Cardiac muscle cell (in vitro differentiated cells and primary cell): ENCODE measurements at regions not wholly inside any gene's neighbourhood (a gene's known extent, or its start where the extent isn't known, plus 50 kb on each side); places are given as distances from the start of the nearest gene placed in this dataset.

Experiments
- DNase-seq, 2 donors: peaks; one replicate each; pipeline versions ENCODE4 v3.0.0 to v3.0.0-alpha.2; 2010 to 2017; ENCODE audit warnings: low read depth in 1 of 2, low spot score in 1 of 2
- H3K27ac ChIP-seq: fragments of 200-600 bp; sonication (generic); 2 replicates; pipeline ENCODE4 v1.5.1; 2016
- H3K27me3 ChIP-seq: fragments of 200-600 bp; sonication (generic); 2 replicates; pipeline ENCODE4 v1.6.0; 2016; ENCODE audit warnings: control low read depth
- H3K36me3 ChIP-seq: fragments of 200-600 bp; sonication (generic); 2 replicates; pipeline ENCODE4 v1.5.1; 2016; ENCODE audit warnings: control low read depth
- H3K4me1 ChIP-seq: fragments of 200-600 bp; sonication (generic); 2 replicates; pipeline ENCODE4 v1.8.1; 2017; ENCODE audit warnings: low read depth, mild to moderate bottlenecking, mixed run types
- H3K4me3 ChIP-seq: fragments of 200-600 bp; sonication (generic); 2 replicates; pipeline ENCODE4 v1.5.1; 2016; ENCODE audit warnings: mild to moderate bottlenecking
- H3K9me3 ChIP-seq: fragments of 200-600 bp; sonication (generic); 2 replicates; pipeline ENCODE4 v1.5.1; 2017; ENCODE audit warnings: low read depth, mild to moderate bottlenecking, control low read depth
- TF ChIP-seq, protein P1 (sequence below): IDR thresholded peaks from 2 replicates; pipeline ENCODE4 v1.5.1; 2012; ENCODE audit warnings: low read depth, mild to moderate bottlenecking, low read length

DNA sequence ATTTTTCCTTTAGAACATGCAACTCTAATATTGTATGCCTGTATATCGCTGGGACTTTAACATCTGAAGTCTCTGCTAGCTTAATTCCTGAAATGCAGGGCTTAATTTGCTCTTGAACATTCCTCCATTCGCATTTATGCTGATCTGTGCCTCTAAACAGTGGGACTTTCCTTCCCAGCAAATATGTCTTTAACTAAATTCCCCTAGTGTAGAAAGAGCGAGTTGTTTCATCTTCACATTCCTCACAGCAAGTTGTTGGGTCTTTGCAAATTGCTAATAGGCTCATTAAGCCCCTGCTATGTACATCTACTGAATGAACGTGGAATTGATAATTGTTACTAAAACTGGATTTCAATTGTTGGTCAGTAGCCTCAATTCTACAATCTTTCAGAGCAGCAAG lies 118.4 kb upstream of the OBI1 start:
- no peak overlapping the region for H3K4me3 ChIP-seq
- no peak for DNase-seq
- H3K36me3 ChIP-seq = no peaks in the 10 kb centered on the region
- H3K27ac ChIP-seq = no peak overlapping the region
- TF ChIP-seq, protein P1, sequence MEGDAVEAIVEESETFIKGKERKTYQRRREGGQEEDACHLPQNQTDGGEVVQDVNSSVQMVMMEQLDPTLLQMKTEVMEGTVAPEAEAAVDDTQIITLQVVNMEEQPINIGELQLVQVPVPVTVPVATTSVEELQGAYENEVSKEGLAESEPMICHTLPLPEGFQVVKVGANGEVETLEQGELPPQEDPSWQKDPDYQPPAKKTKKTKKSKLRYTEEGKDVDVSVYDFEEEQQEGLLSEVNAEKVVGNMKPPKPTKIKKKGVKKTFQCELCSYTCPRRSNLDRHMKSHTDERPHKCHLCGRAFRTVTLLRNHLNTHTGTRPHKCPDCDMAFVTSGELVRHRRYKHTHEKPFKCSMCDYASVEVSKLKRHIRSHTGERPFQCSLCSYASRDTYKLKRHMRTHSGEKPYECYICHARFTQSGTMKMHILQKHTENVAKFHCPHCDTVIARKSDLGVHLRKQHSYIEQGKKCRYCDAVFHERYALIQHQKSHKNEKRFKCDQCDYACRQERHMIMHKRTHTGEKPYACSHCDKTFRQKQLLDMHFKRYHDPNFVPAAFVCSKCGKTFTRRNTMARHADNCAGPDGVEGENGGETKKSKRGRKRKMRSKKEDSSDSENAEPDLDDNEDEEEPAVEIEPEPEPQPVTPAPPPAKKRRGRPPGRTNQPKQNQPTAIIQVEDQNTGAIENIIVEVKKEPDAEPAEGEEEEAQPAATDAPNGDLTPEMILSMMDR = no peak
- H3K27me3 ChIP-seq = no peaks in the 10 kb centered on the region
- no peaks in the 10 kb centered on the region for H3K9me3 ChIP-seq
- H3K4me1 ChIP-seq = peaks cover 5% of the 10 kb centered on the region

GRCh38 chr13:78772933-78773332 lies 114.0 kb upstream of the OBI1 start:
- peaks cover 5% of the 10 kb centered on the region for H3K4me1 ChIP-seq
- no peaks in the 10 kb centered on the region for H3K36me3 ChIP-seq
- DNase-seq = no peak
- TF ChIP-seq, protein P1 = no peak
- no peak overlapping the region for H3K27ac ChIP-seq
- no peaks in the 10 kb centered on the region for H3K27me3 ChIP-seq
- H3K9me3 ChIP-seq = no peaks in the 10 kb centered on the region
- no peak overlapping the region for H3K4me3 ChIP-seq

DNA sequence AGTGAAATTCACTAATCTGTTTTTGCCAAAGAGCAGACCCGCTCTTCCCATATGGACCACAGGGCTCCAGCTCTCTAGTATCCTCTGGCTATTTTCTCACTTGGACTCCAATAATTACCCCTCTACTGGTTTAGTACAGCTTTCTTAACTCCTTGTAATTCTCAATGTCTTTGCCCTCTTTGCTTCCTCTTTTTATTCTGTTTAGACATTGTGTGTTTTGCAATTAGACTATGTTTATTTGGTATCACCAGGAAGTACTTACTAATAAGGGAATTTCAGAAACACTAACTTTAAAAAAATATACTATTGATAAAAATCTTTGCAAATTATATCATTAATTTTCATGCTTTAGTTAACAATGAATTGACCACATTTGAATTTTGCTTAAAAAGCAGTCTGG lies 111.6 kb upstream of the OBI1 start:
- TF ChIP-seq, protein P1 = no peak
- H3K9me3 ChIP-seq = no peaks in the 10 kb centered on the region
- no peak for DNase-seq
- no peaks in the 10 kb centered on the region for H3K27me3 ChIP-seq
- no peak overlapping the region for H3K4me3 ChIP-seq
- H3K27ac ChIP-seq = no peak overlapping the region
- no peaks in the 10 kb centered on the region for H3K4me1 ChIP-seq
- no peaks in the 10 kb centered on the region for H3K36me3 ChIP-seq

DNA sequence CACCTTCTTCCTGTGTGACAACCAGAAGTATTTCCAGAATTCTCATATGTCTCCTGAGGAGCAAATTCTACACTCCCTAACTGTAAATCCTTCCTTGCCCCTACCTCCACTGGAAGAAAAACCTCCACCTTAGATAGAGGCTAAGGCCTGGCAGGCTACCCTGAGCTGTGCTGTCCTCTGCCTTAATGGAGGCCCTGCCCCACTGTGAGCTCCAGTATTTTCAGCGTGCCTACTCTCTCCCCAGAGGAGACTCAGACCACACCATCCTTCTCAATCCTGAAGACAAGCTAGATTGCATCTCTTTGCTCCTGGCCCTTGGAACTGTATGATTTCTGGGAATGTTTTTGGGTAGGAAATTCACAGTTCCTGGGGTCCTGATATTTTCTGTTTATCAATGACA lies 110.0 kb upstream of the OBI1 start:
- Histone ChIP-seq H3K9me3 (no peaks in the 10 kb centered on the region), H3K4me1 (no peaks in the 10 kb centered on the region), H3K4me3 (no peak overlapping the region), H3K27ac (no peak overlapping the region), H3K36me3 (no peaks in the 10 kb centered on the region), H3K27me3 (no peaks in the 10 kb centered on the region)
- TF ChIP-seq, protein P1 = no peak
- no peak for DNase-seq

GRCh38 chr13:78764665-78765064 lies 105.7 kb upstream of the OBI1 start:
- no peaks in the 10 kb centered on the region for H3K4me1 ChIP-seq
- no peak overlapping the region for H3K4me3 ChIP-seq
- DNase-seq = no peak
- no peaks in the 10 kb centered on the region for H3K9me3 ChIP-seq
- no peaks in the 10 kb centered on the region for H3K36me3 ChIP-seq
- no peak overlapping the region for H3K27ac ChIP-seq
- H3K27me3 ChIP-seq = no peaks in the 10 kb centered on the region
- TF ChIP-seq, protein P1 = no peak

GRCh38 chr13:78762825-78763224 lies 103.9 kb upstream of the OBI1 start:
- TF ChIP-seq, protein P1 = no peak
- DNase-seq = no peak
- no peaks in the 10 kb centered on the region for H3K4me1 ChIP-seq
- H3K9me3 ChIP-seq = no peaks in the 10 kb centered on the region
- no peak overlapping the region for H3K27ac ChIP-seq
- no peaks in the 10 kb centered on the region for H3K36me3 ChIP-seq
- no peaks in the 10 kb centered on the region for H3K27me3 ChIP-seq
- H3K4me3 ChIP-seq = no peak overlapping the region
